ENCODE measurements at regions not wholly inside any gene's neighbourhood (a gene's known extent, or its start where the extent isn't known, plus 50 kb on each side); places are given as distances from the start of the nearest gene placed in this dataset.

- no peak for DNase-seq (ENCODE audit: low read depth)
Observed at GRCh38 chr10:106467506-106467905, 697.0 kb downstream of the SORCS1 start.

DNA sequence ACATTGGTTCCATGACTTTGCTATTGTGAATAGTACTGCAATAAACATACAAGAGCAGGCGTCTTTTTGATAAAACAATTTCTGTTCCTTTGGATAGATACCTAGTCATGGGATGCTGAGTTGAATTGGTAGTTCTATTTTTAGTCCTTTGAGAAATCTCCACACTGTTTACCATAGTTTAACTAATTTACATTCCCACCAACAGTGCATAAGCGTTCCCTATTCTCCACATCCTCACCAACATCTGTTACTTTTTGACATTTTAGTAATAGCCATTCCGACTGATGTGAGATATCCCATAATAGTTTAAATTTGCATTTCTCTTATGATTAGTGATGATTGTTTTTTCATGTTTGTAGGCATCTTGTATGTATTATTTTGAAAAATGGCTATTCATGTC is 707.0 kb downstream of the SORCS1 start:
- no peak for DNase-seq (ENCODE audit: low read depth)

DNA sequence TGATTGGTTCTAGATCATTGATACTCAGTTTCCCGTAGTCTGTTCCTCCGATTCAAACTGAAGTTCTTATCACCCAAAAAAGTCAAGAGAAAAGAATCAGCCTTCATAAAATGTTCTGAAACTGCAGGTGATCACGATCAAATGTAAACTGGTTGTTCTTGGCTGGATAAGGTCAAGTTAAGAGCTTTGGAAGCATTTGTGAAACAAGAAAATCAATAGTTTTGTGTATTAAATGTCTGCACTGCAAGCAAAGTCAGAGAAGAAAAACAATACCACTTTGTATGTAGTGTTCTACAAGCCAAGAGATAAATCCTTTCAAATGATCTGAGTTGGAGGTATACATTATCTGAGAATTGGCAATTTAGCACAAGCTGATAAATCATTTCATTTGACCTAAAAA is 710.3 kb downstream of the SORCS1 start:
- DNase-seq (ENCODE audit: low read depth), result no peak

DNA sequence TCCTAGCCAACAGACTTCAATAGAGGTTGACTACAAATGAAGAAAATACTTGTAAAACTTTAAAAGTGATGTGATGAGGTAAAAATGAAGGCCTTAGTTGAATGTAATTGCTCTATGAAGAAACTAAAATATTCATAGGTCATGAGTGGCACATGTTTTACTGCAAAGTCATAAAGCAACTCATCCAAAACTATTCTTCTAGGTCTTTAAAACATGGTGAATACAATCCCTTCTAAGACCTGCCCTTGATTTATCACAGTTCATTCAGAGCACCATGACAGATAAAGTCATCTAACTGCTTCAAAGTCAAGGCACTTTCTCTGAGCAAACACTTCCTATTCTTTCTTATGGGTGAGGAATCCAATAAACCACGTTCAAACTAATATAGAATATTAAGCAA is 713.5 kb downstream of the SORCS1 start:
- no peak for DNase-seq (ENCODE audit: low read depth)

GRCh38 chr10:106446920-106447319 is 717.6 kb downstream of the SORCS1 start:
- no peak for DNase-seq (ENCODE audit: low read depth)

DNA sequence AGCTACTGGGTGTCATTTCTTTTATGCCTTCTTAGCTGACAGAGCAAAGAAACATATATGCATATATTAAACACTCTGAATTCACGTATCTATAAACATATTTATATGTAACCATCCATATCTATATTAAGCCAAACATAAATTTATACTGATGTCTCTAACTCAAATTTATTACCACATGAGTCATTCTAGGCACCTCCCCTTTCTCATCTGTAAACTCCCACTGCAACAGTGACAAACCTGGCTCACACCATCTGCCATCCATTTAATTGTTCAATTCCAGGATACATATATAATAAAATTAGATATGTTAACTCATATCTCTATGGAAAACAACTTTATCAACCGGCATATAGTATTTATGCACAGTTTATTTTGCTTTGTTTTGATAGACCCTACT is 722.3 kb downstream of the SORCS1 start:
- no peak for DNase-seq (ENCODE audit: low read depth)

- DNase-seq (ENCODE audit: low read depth), result no peak
Observed at GRCh38 chr10:106440767-106441166, 723.7 kb downstream of the SORCS1 start.

DNA sequence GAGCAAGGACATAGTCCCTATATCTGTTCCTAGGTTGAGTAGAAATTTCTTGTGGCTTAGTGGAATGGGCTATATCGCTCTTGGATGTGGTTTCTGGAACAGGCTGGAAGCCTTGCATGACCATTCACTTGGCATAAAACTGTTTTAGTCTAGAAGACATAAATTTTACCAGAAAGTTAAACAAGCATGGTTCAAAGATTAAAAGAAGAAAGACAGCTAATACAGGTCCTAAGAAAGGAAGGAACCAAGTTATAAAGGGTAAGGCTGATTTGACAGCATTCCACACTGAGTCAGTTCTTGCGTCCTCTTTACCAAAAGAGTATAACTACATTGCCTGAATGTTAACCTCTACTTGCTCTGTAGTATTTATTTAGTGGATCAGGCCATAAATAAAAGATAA is 724.2 kb downstream of the SORCS1 start:
- no peak for DNase-seq (ENCODE audit: low read depth)

GRCh38 chr10:106439366-106439765 is 725.1 kb downstream of the SORCS1 start:
- DNase-seq (ENCODE audit: low read depth), result no peak

DNA sequence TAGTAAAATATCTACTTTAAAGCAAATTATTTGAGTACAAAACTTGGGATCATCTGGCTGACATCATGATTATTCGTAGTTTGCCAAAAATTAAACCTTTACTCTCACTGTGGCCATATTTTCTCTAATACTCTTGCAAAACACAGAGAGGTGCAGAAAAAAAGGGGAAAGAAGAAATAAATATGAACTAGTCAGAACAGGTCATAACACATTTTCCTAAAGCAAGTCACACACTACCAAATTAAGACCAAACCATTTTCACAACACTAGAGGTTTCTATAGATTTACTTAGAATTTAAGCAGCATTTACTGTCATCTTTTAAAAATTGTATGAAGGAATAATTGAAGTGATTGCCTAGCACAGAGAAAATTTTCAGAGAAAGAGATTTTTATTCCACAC is 726.1 kb downstream of the SORCS1 start:
- DNase-seq (ENCODE audit: low read depth), result no peak

- no peak for DNase-seq (ENCODE audit: low read depth)
Observed at GRCh38 chr10:106436123-106436715, 728.3 kb downstream of the SORCS1 start.

GRCh38 chr10:106435081-106435480 is 729.4 kb downstream of the SORCS1 start:
- no peak for DNase-seq (ENCODE audit: low read depth)

- no peak for DNase-seq (ENCODE audit: low read depth)
Observed at GRCh38 chr10:106424981-106425380, 739.5 kb downstream of the SORCS1 start.

- DNase-seq (ENCODE audit: low read depth), result no peak
Observed at GRCh38 chr10:106424054-106424453, 740.5 kb downstream of the SORCS1 start.

DNA sequence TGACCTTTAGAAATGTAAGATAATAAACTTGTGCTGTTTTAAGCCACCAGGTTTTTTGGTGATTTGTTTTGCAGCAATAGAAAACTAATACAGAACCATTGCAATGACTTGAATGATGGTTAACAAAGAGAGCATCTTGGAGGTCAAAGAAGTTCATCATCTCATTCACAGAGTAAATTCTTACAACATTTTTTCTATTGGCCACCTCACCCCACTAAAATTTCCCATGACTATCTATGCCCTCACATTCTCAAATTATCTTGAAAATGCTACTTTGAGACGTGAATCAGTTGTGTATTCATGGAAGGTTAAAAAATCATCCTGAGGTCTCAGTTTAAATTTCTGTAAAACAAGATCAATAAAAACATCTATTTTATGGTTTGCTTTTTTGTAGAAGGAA is 754.2 kb downstream of the SORCS1 start:
- DNase-seq (ENCODE audit: low read depth), result no peak

DNA sequence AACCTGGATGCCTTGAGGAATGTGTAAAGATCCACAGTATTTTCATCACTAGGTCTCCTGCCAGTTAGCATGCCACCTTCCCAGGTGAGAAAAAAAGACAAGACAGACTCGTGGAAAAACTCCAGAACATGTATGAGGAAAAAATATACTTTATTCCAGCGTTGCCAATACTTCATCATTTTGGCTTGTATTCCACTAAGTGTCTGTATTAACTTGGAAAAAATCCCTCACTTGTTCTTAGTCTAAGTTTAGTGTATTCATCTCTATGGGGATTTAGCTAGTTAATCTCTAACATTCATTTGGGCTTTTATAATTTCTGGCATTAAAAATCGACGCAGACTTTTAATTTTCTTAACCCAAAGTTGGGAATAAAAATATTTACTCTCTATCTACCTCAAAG is 759.4 kb downstream of the SORCS1 start:
- no peak for DNase-seq (ENCODE audit: low read depth)

DNA sequence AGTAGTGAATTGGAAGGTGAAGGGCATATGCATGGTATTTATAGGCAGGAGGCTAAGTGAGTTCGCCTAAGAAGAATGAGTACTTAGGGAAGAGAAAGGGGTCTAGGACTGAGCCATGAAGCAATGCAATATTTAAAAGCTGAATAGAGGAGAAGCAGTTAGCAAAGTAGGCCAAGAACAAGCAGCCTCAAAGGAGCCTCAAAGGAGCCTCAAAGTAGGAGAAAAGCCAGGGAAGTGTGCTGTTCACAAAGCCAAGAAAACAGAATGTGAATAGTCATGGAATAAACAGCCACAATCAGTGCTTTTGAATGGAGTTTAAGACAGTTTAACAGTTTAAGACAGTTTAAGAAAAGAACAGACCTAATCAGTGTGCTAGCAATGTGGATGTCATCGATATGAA is 762.0 kb downstream of the SORCS1 start:
- DNase-seq (ENCODE audit: low read depth), result no peak

GRCh38 chr10:106401967-106402366 is 762.5 kb downstream of the SORCS1 start:
- DNase-seq (ENCODE audit: low read depth), result no peak

GRCh38 chr10:106401161-106401560 is 763.3 kb downstream of the SORCS1 start:
- DNase-seq (ENCODE audit: low read depth), result no peak

DNA sequence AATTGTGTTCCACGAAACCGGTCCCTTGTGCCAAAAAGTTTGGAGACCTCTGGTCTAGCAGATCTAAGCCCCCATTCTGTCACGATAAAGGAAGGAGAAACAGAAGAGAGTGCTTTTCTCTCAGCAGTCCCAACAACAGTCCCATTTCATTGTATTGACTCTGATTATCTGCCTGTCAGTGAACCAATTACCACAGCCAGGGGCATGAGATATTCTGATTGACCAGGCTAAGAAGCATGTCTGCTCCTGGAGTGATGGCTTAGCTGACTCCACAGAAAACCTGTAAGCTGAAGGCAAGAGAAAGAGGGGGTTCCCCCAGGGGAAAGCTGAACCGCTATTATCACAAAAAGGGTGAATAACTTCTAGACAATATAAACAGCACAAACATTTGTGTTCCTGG is 765.4 kb downstream of the SORCS1 start:
- DNase-seq (ENCODE audit: low read depth), result no peak

- DNase-seq (ENCODE audit: low read depth), result no peak
Observed at GRCh38 chr10:106396192-106396591, 768.3 kb downstream of the SORCS1 start.

- DNase-seq (ENCODE audit: low read depth), result no peak
Observed at GRCh38 chr10:106395041-106395749, 769.3 kb downstream of the SORCS1 start.

DNA sequence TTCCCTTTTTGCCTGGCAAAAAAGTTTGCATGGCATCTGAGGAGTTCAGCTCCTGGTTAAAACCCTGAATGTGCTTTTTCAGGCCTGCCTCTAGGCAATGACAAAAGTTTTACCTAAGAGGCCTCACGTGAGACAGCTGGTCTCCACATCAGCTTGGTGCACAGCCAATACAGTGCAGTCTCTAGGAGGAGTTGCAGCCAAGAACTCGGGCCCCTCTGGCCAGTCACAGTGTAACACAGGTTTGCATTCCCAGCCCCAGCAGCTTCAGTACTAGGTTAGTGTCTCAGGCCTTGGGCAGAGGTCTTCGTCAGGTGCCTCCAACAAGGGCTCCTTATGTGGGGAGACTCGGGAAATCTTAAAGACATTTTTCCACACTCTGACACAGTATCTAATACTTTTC is 771.7 kb downstream of the SORCS1 start:
- DNase-seq (ENCODE audit: low read depth), result no peak

DNA sequence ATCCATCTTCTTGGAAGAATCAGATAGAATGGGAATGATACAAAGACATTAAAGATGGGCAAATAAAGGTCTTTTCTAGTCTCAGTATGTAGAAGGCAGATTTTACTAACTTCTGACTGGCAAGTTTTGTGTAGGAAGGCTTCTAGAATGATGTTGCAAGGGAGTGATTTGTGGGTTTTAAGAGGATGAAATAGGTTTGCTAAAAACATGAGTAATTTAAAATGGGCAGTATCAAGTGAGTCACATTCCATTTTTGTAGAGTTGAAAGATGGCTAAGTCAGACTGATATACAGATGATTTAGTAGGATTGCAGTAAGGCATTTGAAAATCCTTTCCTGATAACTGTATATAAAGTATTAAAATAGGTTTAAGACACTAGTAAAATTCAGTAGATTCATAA is 777.4 kb downstream of the SORCS1 start:
- no peak for DNase-seq (ENCODE audit: low read depth)
